Neutrophil (primary cell): ENCODE measurements at regions not wholly inside any gene's neighbourhood (a gene's known extent, or its start where the extent isn't known, plus 50 kb on each side); places are given as distances from the start of the nearest gene placed in this dataset.

Experiments used
- H3K27ac ChIP-seq: fragments of 200-600 bp; sonication (generic); 2 replicates; pipeline ENCODE4 v1.5.1; 2016; ENCODE audit warnings: mild to moderate bottlenecking, moderate library complexity
- H3K27me3 ChIP-seq: fragments of 200-600 bp; sonication (generic); 2 replicates; pipeline ENCODE4 v1.6.0; 2016; ENCODE audit warnings: mild to moderate bottlenecking
- H3K36me3 ChIP-seq: fragments of 200-600 bp; sonication (generic); 2 replicates; pipeline ENCODE4 v1.5.1; 2017
- H3K4me1 ChIP-seq, 2 experiments: fragments of 200-600 bp in 1 of 2; sonication (generic) in 1 of 2; 1 replicate in 1 of 2; 2 replicates in 1 of 2; pipeline versions ENCODE4 v1.5.1 to v1.6.1; 2013 to 2016; ENCODE audit warnings: low read depth in 1 of 2, low read length in 1 of 2, mild to moderate bottlenecking in 1 of 2, moderate library complexity in 1 of 2; ENCODE audit not compliant: control insufficient read depth in 1 of 2, insufficient read depth in 1 of 2
- H3K4me3 ChIP-seq, 2 experiments: fragments of 200-600 bp in 1 of 2; sonication (generic) in 1 of 2; 1 replicate in 1 of 2; 2 replicates in 1 of 2; pipeline ENCODE4 v1.5.1; 2013 to 2016; ENCODE audit warnings: low read depth in 1 of 2, low read length in 1 of 2, mild to moderate bottlenecking in 1 of 2, moderate library complexity in 1 of 2
- H3K9me3 ChIP-seq: fragments of 200-600 bp; sonication (generic); 2 replicates; pipeline ENCODE4 v1.5.1; 2016
- CTCF ChIP-seq: fragments of 200-600 bp; sonication (generic); IDR thresholded peaks from 2 replicates; pipeline ENCODE4 v1.5.1; 2016; ENCODE audit warnings: antibody characterized with exemption

GRCh38 chr6:167662075-167662880 lies 164.4 kb upstream of the AFDN start:
- Histone ChIP-seq H3K36me3 (no peaks in the 10 kb centered on the region), H3K27ac (no peak overlapping the region), H3K4me1 (no peaks in the 10 kb centered on the region), H3K27me3 (no peaks in the 10 kb centered on the region), H3K4me3 (no peak overlapping the region), H3K9me3 (no peaks in the 10 kb centered on the region)
- no peak for TF ChIP-seq CTCF

- H3K9me3 ChIP-seq, result no peaks in the 10 kb centered on the region
- no peak overlapping the region for H3K4me3 ChIP-seq
- no peak for TF ChIP-seq CTCF
- no peaks in the 10 kb centered on the region for H3K4me1 ChIP-seq
- no peak overlapping the region for H3K27ac ChIP-seq
- H3K27me3 ChIP-seq, result no peaks in the 10 kb centered on the region
- no peaks in the 10 kb centered on the region for H3K36me3 ChIP-seq
Observed at GRCh38 chr6:167662881-167663205, 163.9 kb upstream of the AFDN start.

- no peaks in the 10 kb centered on the region for H3K4me1 ChIP-seq
- TF ChIP-seq CTCF, result no peak
- no peaks in the 10 kb centered on the region for H3K27me3 ChIP-seq
- no peaks in the 10 kb centered on the region for H3K9me3 ChIP-seq
- H3K36me3 ChIP-seq, result no peaks in the 10 kb centered on the region
- H3K4me3 ChIP-seq, result no peak overlapping the region
- no peak overlapping the region for H3K27ac ChIP-seq
Observed at GRCh38 chr6:167663316-167663715, 163.4 kb upstream of the AFDN start.

GRCh38 chr6:167663784-167664443 lies 162.8 kb upstream of the AFDN start:
- no peak overlapping the region for H3K27ac ChIP-seq
- H3K36me3 ChIP-seq, result no peaks in the 10 kb centered on the region
- H3K4me3 ChIP-seq, result no peak overlapping the region
- H3K9me3 ChIP-seq, result no peaks in the 10 kb centered on the region
- H3K27me3 ChIP-seq, result no peaks in the 10 kb centered on the region
- no peaks in the 10 kb centered on the region for H3K4me1 ChIP-seq
- no peak for TF ChIP-seq CTCF

- no peaks in the 10 kb centered on the region for H3K4me1 ChIP-seq
- H3K27ac ChIP-seq, result no peak overlapping the region
- H3K36me3 ChIP-seq, result no peaks in the 10 kb centered on the region
- TF ChIP-seq CTCF, result no peak
- no peaks in the 10 kb centered on the region for H3K9me3 ChIP-seq
- no peak overlapping the region for H3K4me3 ChIP-seq
- no peaks in the 10 kb centered on the region for H3K27me3 ChIP-seq
Observed at GRCh38 chr6:167664678-167665660, 161.7 kb upstream of the AFDN start.
